Islet precursor cell (in vitro differentiated cells): ENCODE measurements at regions not wholly inside any gene's neighbourhood (a gene's known extent, or its start where the extent isn't known, plus 50 kb on each side); places are given as distances from the start of the nearest gene placed in this dataset.

Source experiments
- DNase-seq: peaks from one replicate; pipeline ENCODE4 v3.0.0-alpha.2; 2018

DNA sequence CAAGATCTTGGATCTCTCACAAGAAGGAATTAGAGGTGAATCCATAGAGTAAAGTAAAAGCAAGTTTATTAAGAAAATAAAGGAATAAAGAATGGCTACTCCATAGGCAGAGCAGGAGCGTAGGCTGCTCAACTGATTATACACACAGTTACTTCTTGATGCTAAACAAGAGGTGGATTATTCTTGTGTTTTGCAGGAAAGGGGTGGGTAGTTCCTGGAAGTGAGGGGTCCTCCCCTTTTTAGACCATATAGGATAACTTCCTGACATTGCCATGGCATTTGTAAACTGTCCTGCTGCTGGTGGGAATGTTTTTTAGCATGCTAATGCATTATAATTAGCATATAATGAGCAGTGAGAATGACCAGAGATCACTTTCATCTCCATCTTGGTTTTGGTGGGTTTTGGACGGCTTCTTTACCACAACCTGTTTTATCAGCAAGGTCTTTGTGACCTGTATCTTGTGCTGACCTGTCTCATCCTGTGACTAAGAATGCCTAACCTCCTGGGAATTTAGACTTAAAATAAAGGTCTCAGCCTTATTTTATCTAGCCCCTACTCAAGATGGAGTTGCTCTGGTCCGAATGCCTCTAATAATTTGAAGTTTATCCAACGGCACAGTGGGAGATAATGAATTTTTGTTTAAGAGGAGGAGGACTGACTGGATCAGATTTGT, 165.7 kb upstream of the DMRT1 start:
- DNase-seq, result no peak

DNA sequence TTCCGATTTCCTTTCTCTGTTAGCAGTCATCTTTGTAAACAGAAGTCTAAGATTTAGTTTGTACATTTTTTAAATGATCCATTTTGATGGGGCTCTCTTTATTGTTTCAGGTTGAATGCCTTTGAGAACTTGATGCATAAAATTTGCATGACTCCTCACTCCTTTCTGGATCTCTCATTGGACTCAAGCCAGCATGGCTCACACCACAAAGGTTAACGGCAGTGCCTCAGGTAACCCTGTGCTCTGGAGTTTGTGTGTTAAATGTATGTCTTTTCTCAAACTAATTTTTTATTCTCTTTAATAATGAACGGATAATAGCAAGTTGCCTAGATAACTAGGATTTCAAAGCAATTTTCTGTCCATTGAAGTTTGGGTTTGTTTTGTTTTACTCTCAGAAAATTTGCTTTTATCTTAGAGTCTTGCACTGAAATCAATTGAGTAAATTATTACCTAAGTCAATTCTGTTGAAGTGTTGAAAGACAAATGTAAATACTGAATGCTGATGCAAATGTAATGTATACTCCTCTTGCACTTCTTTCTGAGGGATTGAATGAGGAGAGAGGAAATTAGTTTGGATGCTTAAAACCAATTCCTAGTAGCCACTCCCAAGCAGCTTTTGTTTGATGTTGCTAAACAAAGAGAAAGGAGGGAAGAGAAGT, 164.6 kb upstream of the DMRT1 start:
- DNase-seq, result no peak

GRCh38 chr9:677461-678097, 163.9 kb upstream of the DMRT1 start:
- DNase-seq, result no peak

- no peak for DNase-seq
Measured at GRCh38 chr9:678897-679296, 162.6 kb upstream of the DMRT1 start.

GRCh38 chr9:679462-679861, 162.0 kb upstream of the DMRT1 start:
- DNase-seq, result no peak

DNA sequence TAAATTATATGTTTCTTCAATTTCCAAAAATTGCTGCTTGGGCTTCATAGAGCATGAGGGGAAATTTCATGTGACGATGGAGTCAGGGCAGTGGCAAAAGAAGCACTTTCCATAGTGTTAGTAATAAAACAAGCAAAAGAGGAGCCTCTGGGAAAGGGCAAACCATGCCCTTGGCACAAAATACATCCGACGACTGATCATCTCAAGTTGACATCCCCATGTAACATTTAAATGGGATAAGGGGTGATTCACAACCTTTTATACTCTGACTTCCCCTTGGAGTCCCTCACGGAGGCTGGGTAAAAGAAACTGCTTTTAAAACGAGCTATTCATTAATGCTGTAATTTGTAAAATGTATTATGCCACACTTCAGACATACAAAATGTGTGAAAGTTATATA, 161.4 kb upstream of the DMRT1 start:
- no peak for DNase-seq

GRCh38 chr9:682633-683508, 158.6 kb upstream of the DMRT1 start:
- peak; percentile 73 for DNase-seq

- no peak for DNase-seq
Measured at GRCh38 chr9:683509-684021, 157.9 kb upstream of the DMRT1 start.

DNA sequence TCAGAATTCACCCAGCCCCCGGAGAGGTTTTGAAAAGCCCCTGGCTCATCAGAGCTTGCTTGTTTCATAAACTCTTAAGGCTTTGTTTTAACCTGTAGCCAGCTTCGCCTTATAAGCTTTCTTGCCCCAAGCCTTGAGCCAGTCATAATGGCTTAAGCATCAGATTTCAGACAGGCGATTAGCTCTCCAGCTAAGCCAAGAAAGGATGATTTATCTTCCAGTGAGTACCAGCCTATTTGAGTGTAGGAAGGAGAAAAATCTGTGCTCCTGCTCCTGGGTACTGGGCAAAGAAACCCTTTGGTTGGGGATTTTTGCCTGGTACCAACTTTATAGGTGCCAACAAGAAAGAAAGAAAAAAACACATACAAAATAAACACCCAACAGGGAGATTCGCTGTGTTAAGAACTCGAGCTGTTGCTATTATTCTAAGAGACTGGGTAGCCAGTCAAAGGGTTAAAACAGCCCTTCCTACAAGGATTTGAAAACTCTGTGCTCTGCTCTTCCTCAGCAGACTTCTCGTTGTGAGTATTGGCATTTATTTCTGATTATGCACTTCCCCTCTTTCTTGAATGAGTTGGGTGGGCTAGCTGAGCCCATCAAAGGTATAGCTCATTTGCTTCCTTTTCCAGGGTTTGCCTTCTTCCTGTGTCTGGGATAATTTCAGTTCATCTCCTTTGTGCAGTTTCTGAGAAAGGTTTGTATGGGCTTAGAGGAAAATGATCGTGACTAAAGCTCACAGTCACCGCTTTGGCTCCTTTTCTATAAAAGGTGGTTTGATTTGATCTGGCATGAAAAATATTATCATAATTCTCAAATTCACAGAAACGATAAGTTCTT, 157.2 kb upstream of the DMRT1 start:
- DNase-seq, result peak; percentile 81

DNA sequence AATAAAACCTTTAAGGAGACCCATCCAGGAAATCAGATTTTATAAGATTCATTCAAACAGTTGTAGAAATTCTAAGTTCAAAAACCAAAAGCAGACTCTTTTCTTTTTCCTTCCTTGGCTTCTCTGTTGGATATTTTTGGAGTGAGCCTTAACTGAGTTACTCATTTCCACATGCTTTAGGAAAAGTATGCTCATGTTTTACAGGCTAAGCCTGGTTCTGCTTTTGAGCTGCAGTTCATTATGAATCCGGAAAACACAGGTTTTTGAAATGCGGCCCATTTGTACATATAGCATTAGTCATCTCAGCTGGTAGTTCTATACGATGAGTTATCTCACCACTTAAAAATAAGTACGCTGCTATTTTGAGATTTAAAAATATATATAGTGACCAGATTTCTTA, 156.6 kb upstream of the DMRT1 start:
- no peak for DNase-seq

DNA sequence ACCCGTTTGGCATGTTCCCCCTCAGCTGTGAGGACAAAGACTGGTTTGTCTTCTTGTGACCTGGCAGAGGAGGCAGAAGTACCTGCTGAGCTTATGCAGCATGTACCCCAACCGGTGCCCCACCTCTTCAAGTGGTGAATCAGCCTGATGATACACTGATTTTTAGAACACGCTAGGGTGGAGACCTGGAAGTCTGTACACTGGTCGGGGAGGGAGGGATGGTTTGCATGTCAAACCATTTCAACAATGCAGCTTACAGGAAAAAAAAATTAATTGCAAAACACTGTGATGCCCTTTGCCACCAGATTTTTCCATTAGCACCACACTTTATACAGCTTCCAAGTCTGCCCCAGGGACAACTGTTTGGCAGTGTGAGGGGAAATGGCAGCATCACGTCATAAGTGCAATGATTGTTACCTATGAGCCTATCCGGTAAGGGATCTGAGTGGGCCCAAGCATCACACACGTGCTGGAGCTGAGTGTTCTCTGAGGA, 155.1 kb upstream of the DMRT1 start:
- no peak for DNase-seq

GRCh38 chr9:687034-687785, 154.3 kb upstream of the DMRT1 start:
- DNase-seq, result no peak

DNA sequence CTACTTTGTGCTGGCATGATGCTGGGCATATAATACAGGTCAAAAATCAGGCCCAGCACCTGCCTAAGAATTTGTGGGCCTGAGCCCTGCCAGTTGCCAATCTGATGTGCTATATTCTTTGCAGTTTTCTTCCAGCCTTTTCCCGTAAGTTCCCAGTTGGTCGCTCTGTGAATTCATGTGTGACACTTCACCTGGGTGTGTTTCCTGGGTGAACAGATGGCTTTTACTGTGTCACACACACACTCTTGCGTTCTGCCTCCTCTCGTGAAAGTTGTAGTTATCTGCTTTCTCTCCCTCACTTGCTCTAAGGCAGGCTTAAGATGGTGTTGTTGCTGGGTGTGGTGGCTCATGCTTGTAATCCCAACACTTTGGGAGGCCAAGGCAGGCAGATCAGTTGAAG, 153.5 kb upstream of the DMRT1 start:
- DNase-seq, result no peak

DNA sequence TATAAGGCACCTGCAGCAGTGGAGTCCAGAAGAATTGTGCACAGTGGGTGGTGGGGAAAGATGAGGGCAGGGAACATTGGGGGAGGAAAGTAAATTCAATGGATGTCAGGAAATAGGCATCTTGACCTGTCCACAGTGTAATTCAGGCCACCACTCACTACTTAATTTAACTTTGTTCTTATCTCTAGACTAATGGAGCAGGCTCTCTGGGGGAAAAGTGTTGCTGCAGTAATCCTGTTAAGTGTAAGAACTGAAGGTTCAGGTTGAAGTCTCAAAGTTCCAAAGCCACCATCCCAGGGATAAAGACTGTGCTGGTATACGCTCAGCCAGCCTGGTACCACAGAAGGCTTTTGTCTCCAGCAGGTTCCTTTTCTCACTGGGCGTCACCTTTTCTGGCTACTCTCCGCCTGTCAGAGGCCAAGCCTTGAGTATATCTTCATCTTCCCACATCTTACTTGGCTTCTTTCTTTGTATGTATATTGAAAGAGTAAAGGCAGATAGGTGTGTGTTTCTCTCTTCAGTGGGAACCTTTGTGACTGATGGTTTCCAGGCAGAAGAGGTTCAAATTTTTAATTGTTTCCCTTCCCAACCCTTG, 150.9 kb upstream of the DMRT1 start:
- DNase-seq, result no peak

GRCh38 chr9:691825-692400, 149.6 kb upstream of the DMRT1 start:
- DNase-seq, result no peak

DNA sequence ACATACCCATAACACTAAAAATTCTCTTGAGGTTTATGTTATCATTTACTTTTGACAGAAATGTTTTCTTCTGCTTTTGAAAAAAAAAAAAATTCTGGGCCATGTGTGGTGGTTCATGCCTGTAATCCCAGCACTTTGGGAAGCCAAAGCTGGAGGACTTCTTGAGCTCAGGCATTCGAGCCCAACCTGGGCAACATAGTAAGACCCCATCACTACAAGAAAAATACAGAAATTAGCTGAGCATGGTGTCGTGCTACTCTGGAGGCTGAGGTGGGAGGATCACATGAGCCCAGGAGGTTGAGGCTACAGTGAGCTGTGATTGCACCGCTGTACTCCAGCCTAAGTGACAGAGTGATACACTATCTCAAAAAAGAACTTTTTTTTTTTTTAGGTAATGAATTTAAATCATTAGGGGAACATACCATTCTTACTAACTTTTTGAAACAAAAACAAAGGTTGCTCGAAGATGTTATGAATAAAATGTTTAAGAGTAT, 148.8 kb upstream of the DMRT1 start:
- no peak for DNase-seq

GRCh38 chr9:693201-694091, 148.1 kb upstream of the DMRT1 start:
- DNase-seq, result no peak

GRCh38 chr9:694092-694402, 147.4 kb upstream of the DMRT1 start:
- no peak for DNase-seq

GRCh38 chr9:694403-695154, 146.9 kb upstream of the DMRT1 start:
- DNase-seq, result no peak
